ENCODE measurements at regions not wholly inside any gene's neighbourhood (a gene's known extent, or its start where the extent isn't known, plus 50 kb on each side); places are given as distances from the start of the nearest gene placed in this dataset.

DNA sequence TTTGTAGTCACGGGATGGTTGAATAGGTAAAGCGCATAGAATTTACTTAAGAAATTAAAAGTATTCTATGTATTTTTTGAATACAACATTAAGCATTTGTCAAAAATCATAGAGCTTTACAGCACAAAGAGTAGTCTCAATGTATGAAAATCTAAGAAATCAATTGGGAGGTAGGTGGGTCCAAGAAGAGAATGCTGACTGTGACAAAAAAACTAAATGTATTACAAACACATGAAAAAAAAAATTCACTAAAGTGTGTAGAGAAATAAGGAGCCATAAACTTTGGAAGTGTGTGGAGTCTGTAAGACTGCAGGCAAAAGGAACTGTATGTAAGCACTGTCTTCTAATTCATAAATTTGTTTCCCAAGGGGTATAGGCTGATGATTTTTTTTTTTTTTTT is 558.3 kb downstream of the JRKL start:
- H3K4me3 ChIP-seq (ENCODE audit: control insufficient read depth, low read depth, low read length): no peak overlapping the region
- TF ChIP-seq, protein P1, sequence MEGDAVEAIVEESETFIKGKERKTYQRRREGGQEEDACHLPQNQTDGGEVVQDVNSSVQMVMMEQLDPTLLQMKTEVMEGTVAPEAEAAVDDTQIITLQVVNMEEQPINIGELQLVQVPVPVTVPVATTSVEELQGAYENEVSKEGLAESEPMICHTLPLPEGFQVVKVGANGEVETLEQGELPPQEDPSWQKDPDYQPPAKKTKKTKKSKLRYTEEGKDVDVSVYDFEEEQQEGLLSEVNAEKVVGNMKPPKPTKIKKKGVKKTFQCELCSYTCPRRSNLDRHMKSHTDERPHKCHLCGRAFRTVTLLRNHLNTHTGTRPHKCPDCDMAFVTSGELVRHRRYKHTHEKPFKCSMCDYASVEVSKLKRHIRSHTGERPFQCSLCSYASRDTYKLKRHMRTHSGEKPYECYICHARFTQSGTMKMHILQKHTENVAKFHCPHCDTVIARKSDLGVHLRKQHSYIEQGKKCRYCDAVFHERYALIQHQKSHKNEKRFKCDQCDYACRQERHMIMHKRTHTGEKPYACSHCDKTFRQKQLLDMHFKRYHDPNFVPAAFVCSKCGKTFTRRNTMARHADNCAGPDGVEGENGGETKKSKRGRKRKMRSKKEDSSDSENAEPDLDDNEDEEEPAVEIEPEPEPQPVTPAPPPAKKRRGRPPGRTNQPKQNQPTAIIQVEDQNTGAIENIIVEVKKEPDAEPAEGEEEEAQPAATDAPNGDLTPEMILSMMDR (IDR thresholded peaks at IDR 0.05; ENCODE audit: control insufficient read depth, insufficient read depth, low read depth, low read length, missing control alignments): no peak
- no peak for DNase-seq (ENCODE audit: low read depth)

DNA sequence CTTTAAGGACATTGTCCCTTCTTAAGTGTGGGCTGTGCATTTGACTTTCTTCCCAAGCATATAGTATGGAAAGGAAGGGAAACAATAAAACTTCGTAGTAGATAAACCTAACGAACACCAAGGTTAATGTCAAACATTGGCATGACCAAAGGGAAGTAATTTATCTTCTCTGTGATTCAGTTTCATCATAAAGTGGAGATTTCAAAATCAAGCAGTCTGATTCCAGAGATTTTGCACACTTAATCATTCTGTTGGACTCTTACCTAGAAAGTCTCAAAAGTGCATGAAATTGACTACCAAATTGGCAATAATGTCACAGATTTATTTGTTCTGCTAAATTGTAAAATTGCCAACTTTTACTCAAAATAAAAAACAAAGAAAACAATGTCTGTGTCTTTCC is 559.7 kb downstream of the JRKL start:
- TF ChIP-seq, protein P1 (IDR thresholded peaks at IDR 0.05; ENCODE audit: control insufficient read depth, insufficient read depth, low read depth, low read length, missing control alignments): no peak
- H3K4me3 ChIP-seq (ENCODE audit: control insufficient read depth, low read depth, low read length): no peak overlapping the region
- no peak for DNase-seq (ENCODE audit: low read depth)

DNA sequence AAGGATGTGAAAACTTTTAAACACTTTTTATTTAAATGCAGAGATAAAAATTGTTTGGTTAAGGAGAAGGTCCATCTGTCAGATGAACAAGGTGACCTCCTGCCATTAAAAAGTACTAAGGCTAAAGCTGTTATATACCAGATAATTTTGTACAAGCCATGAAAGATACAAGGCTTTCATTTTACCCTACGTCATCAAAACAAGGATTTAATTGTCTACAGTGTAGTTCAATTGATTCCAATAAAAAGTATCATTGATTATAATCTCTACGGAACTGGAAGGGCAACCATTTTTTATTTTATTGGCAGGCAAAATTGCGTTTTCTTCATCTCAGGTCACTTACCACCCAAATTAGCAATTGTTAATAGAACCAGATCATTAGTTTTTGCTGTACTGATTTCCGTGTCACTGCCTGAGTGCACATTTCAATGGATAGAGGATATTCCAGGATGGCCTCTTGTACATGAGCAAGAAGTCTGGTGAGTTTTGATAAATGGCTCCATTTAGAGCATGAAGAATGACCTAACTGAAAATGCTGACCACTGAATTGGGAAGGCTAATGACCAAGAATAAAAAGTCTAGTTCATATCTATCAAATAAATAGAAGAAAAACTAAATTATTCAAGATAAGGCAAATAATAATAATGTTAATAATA is 564.9 kb downstream of the JRKL start:
- H3K4me3 ChIP-seq (ENCODE audit: control insufficient read depth, low read depth, low read length): no peak overlapping the region

DNA sequence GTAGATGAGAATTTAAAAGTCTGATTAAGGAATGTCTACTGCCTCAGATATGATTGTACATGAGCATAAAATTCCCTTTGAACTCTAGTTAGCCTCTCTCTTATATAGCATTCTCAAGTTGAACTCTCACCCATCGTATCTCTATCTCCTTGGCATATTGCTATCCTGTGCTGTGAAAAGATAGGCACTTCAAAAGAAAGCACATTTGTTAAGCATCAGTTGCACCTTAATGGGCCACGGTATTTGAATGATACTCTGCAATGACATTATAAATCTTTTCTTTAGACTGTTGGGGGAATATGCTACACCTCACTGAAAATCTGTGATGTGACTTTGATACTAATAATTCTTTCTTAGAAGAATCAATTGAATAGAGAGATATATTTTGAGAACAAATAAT is 570.7 kb downstream of the JRKL start:
- no peak for DNase-seq (ENCODE audit: low read depth)
- no peak overlapping the region for H3K4me3 ChIP-seq (ENCODE audit: control insufficient read depth, low read depth, low read length)
- TF ChIP-seq, protein P1 (IDR thresholded peaks at IDR 0.05; ENCODE audit: control insufficient read depth, insufficient read depth, low read depth, low read length, missing control alignments): no peak

More for the DNA sequence above, 564.9 kb downstream of the JRKL start:
- no peak for DNase-seq (ENCODE audit: low read depth)
- TF ChIP-seq, protein P1 (IDR thresholded peaks at IDR 0.05; ENCODE audit: control insufficient read depth, insufficient read depth, low read depth, low read length, missing control alignments): no peak

DNA sequence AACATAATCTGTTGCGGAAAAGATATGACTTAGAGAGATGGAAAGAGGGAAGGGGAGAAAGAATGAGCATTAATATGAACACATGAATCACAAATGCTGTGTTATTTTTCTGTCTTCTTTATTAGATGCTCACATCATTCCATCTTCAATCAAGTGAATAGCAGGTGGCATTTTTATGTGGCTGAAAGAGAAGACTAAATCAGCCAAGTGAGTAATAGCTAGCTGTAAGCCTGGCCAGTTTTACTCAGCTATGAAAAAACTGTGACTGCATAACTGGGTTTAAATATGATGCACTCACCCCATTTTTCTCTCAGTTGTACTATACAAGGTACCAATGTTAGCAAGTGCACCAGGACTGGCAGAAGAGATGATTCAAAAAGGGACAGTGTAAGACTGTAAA is 571.1 kb downstream of the JRKL start:
- no peak for DNase-seq (ENCODE audit: low read depth)
- TF ChIP-seq, protein P1 (IDR thresholded peaks at IDR 0.05; ENCODE audit: control insufficient read depth, insufficient read depth, low read depth, low read length, missing control alignments): no peak
- H3K4me3 ChIP-seq (ENCODE audit: control insufficient read depth, low read depth, low read length): no peak overlapping the region

DNA sequence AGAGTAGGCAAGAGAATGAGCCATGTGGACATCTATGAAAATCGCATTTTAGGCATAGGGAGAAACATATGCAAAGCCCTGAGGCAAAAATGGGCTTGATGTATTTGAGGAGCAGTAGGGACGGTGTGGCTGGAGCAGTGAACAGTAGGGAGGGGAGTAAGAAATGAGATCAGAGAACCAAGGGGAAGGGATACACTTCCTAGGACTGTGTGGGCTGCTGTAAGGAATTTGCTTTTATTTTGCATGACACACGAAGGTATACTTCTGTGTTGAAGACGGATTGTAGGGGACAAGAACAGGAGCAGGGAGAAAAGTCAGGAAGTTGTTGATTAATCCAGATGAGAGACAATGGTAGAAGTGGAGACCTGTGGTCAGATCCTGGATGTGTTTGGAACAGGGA is 572.1 kb downstream of the JRKL start:
- TF ChIP-seq, protein P1 (IDR thresholded peaks at IDR 0.05; ENCODE audit: control insufficient read depth, insufficient read depth, low read depth, low read length, missing control alignments): no peak
- H3K4me3 ChIP-seq (ENCODE audit: control insufficient read depth, low read depth, low read length): no peak overlapping the region
- no peak for DNase-seq (ENCODE audit: low read depth)
